ENCODE measurements at regions not wholly inside any gene's neighbourhood (a gene's known extent, or its start where the extent isn't known, plus 50 kb on each side); places are given as distances from the start of the nearest gene placed in this dataset.

DNA sequence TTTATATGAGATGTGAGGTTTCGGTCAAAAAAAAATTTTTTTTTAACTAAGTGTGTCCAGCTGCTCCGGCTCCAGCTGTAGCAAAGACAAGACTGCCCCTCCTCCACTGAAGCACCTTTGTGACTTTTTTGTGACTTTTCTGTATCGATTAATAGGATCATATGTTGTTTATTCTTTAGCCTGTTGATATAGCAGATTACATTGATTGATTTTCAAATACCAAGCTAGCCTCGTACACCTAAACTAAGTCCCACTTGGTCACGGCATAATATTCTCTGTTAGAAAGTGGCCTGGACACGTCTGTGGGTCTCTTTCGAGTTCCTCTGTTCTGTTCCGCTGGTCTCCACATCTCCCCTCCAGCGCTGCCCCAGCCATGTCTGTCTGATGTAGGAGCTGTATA, 126.8 kb downstream of the IGLL1 start:
- no peak for TF ChIP-seq EZH2 (IDR thresholded peaks at IDR 0.05; ENCODE audit: borderline replicate concordance, low read depth, low read length)
- TF ChIP-seq, protein P1, sequence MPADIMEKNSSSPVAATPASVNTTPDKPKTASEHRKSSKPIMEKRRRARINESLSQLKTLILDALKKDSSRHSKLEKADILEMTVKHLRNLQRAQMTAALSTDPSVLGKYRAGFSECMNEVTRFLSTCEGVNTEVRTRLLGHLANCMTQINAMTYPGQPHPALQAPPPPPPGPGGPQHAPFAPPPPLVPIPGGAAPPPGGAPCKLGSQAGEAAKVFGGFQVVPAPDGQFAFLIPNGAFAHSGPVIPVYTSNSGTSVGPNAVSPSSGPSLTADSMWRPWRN (IDR thresholded peaks at IDR 0.05; ENCODE audit: low read depth): no peak
- TF ChIP-seq FOXJ3 (CRISPR knock-in tag; IDR thresholded peaks at IDR 0.05): no peak
- TF ChIP-seq HDAC2 (IDR thresholded peaks at IDR 0.05): no peak

All from K562 (cell line).